22Rv1 (cell line): ENCODE measurements at regions not wholly inside any gene's neighbourhood (a gene's known extent, or its start where the extent isn't known, plus 50 kb on each side); places are given as distances from the start of the nearest gene placed in this dataset.

Source experiments
- ZFX ChIP-seq: fragments of 450-650 bp; IDR thresholded peaks from 2 replicates; pipeline ENCODE4 v1.6.1; 2017; ENCODE audit warnings: antibody characterized with exemption, borderline replicate concordance
- TF ChIP-seq, protein P1 (sequence below): fragments of 450-650 bp; IDR thresholded peaks from 2 replicates; pipeline ENCODE4 v1.5.1; 2017; ENCODE audit warnings: mild to moderate bottlenecking

DNA sequence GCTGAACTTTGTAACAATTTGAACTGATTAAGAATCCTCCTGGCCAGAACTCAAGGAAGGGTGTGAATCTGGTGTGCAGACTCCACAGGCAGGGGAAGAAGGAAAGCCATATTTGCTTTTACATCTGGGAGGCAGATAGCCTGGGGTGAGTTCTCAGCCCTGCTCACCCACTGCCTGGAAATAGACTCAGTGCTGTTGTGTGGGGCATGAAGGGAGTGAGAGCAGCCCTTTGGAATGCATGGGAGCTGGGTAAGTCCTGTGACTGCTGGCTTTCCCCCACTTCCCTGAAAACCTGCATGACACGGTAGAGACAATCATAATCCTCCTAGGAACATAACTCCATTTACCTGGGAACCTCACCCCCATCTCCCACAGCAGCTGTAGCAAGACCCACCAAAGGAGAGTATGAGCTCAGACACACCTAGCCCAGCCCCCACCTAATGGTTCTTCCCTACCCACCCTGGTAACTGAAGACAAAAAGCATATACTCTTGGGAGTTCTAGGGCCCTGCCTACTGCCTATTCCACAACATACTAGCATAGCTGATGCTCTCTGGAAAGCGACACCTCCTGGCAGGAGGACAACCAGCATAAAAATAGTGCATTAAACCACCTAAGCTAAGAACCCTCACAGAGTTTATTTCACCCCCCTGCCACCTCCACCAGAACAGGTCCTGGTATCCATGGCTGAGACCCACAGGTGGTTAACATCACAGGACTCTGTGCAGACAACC is 59.3 kb upstream of the UBQLN2 start:
- TF ChIP-seq, protein P1, sequence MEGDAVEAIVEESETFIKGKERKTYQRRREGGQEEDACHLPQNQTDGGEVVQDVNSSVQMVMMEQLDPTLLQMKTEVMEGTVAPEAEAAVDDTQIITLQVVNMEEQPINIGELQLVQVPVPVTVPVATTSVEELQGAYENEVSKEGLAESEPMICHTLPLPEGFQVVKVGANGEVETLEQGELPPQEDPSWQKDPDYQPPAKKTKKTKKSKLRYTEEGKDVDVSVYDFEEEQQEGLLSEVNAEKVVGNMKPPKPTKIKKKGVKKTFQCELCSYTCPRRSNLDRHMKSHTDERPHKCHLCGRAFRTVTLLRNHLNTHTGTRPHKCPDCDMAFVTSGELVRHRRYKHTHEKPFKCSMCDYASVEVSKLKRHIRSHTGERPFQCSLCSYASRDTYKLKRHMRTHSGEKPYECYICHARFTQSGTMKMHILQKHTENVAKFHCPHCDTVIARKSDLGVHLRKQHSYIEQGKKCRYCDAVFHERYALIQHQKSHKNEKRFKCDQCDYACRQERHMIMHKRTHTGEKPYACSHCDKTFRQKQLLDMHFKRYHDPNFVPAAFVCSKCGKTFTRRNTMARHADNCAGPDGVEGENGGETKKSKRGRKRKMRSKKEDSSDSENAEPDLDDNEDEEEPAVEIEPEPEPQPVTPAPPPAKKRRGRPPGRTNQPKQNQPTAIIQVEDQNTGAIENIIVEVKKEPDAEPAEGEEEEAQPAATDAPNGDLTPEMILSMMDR = peak; percentile 8; the same call in 1 of the 2 replicates
- no peak for TF ChIP-seq ZFX
